T-cell (primary cell): ENCODE measurements at regions not wholly inside any gene's neighbourhood (a gene's known extent, or its start where the extent isn't known, plus 50 kb on each side); places are given as distances from the start of the nearest gene placed in this dataset.

Experiments
- ATAC-seq, 4 experiments: fragments of 200-7000 bp in 3 of 4; fragments of 150-1000 bp in 1 of 4; cut with Tn5 transposase; replicated peaks in 1 of 4; 1 replicate in 3 of 4; 2 replicates in 1 of 4; pipeline ENCODE4 v1.10.0; 2021; ENCODE audit warnings: moderate library complexity in 3 of 4, mild to moderate bottlenecking in 2 of 4, moderate number of reproducible peaks in 1 of 4
- CTCF ChIA-PET, 2 donors: fragments of 300-600 bp; sonication (Branson Sonifier 250); formaldehyde crosslinking; loops; one replicate each; lab custom pipeline; 2022; ENCODE audit warnings: antibody characterized with exemption in 2 of 2; lab: Charles Lee
- POLR2A ChIA-PET, 2 donors: fragments of 300-600 bp; sonication (Branson Sonifier 250); formaldehyde crosslinking; loops; one replicate each; lab custom pipeline; 2022; ENCODE audit warnings: antibody characterized with exemption in 2 of 2; lab: Charles Lee
- DNase-seq, 35 experiments: peaks; one replicate each; pipeline versions ENCODE4 v3.0.0 to v3.0.0-alpha.2; 2013 to 2023
- H3K27ac ChIP-seq: one replicate; pipeline ENCODE4 v1.5.1; 2013; ENCODE audit warnings: low read length
- H3K27me3 ChIP-seq, 2 experiments: replicated peaks in 1 of 2; 1 replicate in 1 of 2; 2 replicates in 1 of 2; pipeline versions ENCODE4 v1.6.1 to v1.7.0; 2013; ENCODE audit warnings: low read length in 1 of 2, mixed read lengths in 1 of 2; ENCODE audit not compliant: control insufficient read depth in 2 of 2, insufficient read depth in 2 of 2; ENCODE audit errors: extremely low read depth in 1 of 2
- H3K36me3 ChIP-seq, 2 donors: 1 replicate in 1 of 2; 2 replicates in 1 of 2; pipeline versions ENCODE4 v1.6.1 to v1.7.0; 2013; ENCODE audit warnings: low read length in 1 of 2; ENCODE audit not compliant: control insufficient read depth in 2 of 2, insufficient read depth in 1 of 2; ENCODE audit errors: extremely low read depth in 1 of 2
- H3K4me1 ChIP-seq, 2 experiments: 1 replicate in 1 of 2; 2 replicates in 1 of 2; pipeline versions ENCODE4 v1.6.1 to v1.7.0; 2013; ENCODE audit warnings: low read length in 2 of 2, mixed read lengths in 1 of 2; ENCODE audit not compliant: insufficient read depth in 2 of 2, control insufficient read depth in 1 of 2; ENCODE audit errors: extremely low read depth in 1 of 2
- H3K4me3 ChIP-seq, 2 donors: 1 replicate in 1 of 2; 2 replicates in 1 of 2; pipeline versions ENCODE4 v1.5.1 to v1.7.0; 2013; ENCODE audit warnings: mild to moderate bottlenecking in 2 of 2, low read length in 1 of 2, moderate library complexity in 1 of 2; ENCODE audit not compliant: control insufficient read depth in 1 of 2; ENCODE audit errors: extremely low read depth in 1 of 2
- H3K9me3 ChIP-seq: 2 replicates; pipeline ENCODE4 v1.7.0; 2013
- H3K27ac Mint-ChIP-seq, 2 donors: one replicate each; pipeline ENCODE4 v1.8.0; 2020 to 2021; ENCODE audit warnings: mild to moderate bottlenecking in 2 of 2, mixed read lengths in 2 of 2
- H3K27me3 Mint-ChIP-seq, 2 donors: one replicate each; pipeline ENCODE4 v1.8.0; 2021 to 2022; ENCODE audit warnings: mixed read lengths in 2 of 2
- H3K36me3 Mint-ChIP-seq: one replicate; pipeline ENCODE4 v1.8.0; 2021; ENCODE audit warnings: mixed read lengths
- H3K4me1 Mint-ChIP-seq, 3 donors: one replicate each; pipeline ENCODE4 v1.8.0; 2020 to 2022; ENCODE audit warnings: mixed read lengths in 3 of 3, mild to moderate bottlenecking in 1 of 3
- H3K4me3 Mint-ChIP-seq, 3 donors: one replicate each; pipeline ENCODE4 v1.8.0; 2020 to 2022; ENCODE audit warnings: mild to moderate bottlenecking in 3 of 3, mixed read lengths in 3 of 3, moderate library complexity in 3 of 3
- H3K9me3 Mint-ChIP-seq, 3 donors: one replicate each; pipeline ENCODE4 v1.8.0; 2020 to 2022; ENCODE audit warnings: mixed read lengths in 3 of 3
- WGBS: methylation state at CpG from one replicate; pipeline ENCODE4 v1.1.5; 2013; ENCODE audit warnings: missing lambda C conversion rate; ENCODE audit not compliant: insufficient coverage; 5-methylcytosine and 5-hydroxymethylcytosine counted together

DNA sequence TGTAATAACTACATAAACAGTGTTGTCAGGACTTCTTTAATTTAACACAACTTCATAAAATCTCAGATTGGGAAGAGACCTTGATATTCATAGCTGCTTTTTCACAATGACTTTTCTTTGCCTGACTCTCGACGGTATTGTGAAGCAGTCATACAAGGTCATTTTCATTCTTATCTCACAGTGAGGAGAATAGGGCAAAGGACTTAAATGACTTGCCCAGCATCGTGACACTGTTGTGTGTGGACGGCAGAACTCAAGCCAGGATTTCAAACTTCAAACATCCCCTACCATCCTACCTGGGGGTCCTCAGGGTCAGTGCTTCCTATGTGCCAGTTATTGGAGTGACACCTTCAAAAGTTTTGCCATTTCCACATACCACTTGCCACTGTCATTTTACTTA is 138.5 kb upstream of the GDF10 start:
- ChIA-PET CTCF (no interaction called here), POLR2A (no interaction called here)
- Mint-ChIP-seq H3K27me3 (peaks cover 0 to 2% of the 10 kb centered on the region in 2 donors), H3K36me3 (no peaks in the 10 kb centered on the region), H3K4me1 (peaks cover 21 to 22% (median 22%) of the 10 kb centered on the region in 3 donors), H3K9me3 (peaks cover 3 to 5% (median 4%) of the 10 kb centered on the region in 3 donors), H3K4me3 (no peak overlapping the region), H3K27ac (no peak overlapping the region)
- no peaks in the 10 kb centered on the region for H3K36me3 ChIP-seq
- peaks cover 10 to 24% of the 10 kb centered on the region in 2 experiments for H3K4me1 ChIP-seq
- no CpG with 5 or more reads among the region's 4 CpGs for WGBS
- no peak for ATAC-seq
- H3K4me3 ChIP-seq, result no peak overlapping the region
- no peaks in the 10 kb centered on the region for H3K9me3 ChIP-seq
- DNase-seq, result no peak
- H3K27me3 ChIP-seq, result peaks cover 0 to 9% of the 10 kb centered on the region in 2 experiments
- no peak overlapping the region for H3K27ac ChIP-seq

DNA sequence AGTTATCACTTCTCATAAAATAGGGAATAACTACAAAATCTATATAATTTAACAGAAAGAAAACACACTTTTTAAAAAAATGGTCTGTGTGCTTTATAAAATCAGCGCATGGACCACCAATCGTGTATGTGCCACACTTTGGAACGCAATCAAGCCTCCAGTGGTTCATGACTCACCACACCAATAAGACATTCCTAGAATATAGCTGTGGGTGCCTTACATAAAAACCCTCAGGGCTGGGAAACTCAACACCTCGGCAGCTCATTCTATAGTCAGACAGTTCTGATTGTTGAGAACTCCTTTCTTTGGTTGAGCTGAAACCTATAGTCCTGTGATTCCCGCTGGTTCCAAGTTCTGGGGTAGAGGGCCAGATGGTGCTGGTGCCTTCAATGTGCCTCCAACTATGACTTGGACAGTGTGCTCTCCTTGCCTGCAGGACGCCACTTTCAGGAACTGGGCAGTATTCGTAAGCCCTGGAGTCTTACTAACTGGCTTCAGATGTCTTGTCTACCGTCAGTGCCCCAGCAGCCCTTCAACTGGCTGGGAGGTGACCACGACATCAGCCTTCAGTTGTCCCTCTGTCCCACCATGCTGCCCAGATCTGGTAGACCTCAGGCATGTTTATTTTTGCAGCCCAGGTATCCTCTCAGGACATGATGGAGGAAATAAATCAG is 135.7 kb upstream of the GDF10 start:
- peak overlapping the region in 1 of 3 donors; percentile 87 for H3K4me3 Mint-ChIP-seq
- Histone ChIP-seq H3K27me3 (peaks cover 0 to 9% of the 10 kb centered on the region in 2 experiments), H3K4me3 (no peak overlapping the region), H3K36me3 (no peaks in the 10 kb centered on the region), H3K4me1 (peaks cover 10 to 25% of the 10 kb centered on the region in 2 experiments), H3K9me3 (no peaks in the 10 kb centered on the region), H3K27ac (no peak overlapping the region)
- ATAC-seq, result no peak
- peaks cover 28 to 35% (median 29%) of the 10 kb centered on the region in 3 donors for H3K4me1 Mint-ChIP-seq
- no peak for DNase-seq
- 93% methylated on average over 8 of the region's 9 CpGs for WGBS
- H3K27me3 Mint-ChIP-seq, result peaks cover 0 to under 1% of the 10 kb centered on the region in 2 donors
- no peaks in the 10 kb centered on the region for H3K9me3 Mint-ChIP-seq
- no peaks in the 10 kb centered on the region for H3K36me3 Mint-ChIP-seq
- H3K27ac Mint-ChIP-seq, result peak overlapping the region; percentile 98 to 99
- ChIA-PET CTCF (no interaction called here), POLR2A (no interaction called here)

DNA sequence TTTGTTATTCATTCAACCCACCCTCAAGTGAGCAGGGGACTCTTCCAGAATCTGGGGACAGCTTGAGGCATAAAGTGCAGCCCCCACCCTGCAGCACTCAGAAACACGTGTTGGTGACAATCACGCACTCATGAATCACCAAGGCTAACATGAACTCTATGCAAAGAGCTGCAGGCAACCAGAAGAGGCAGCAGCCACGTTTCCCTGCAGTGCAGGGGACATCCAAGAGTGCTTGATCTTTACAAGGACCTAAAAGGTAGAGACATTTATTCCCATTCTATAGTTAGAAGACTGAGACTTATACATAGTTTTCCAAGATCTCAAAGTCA is 135.2 kb upstream of the GDF10 start:
- Histone ChIP-seq H3K27ac (peak overlapping the region; percentile 89), H3K27me3 (peaks cover 0 to 9% of the 10 kb centered on the region in 2 experiments), H3K4me1 (peaks cover 10 to 25% of the 10 kb centered on the region in 2 experiments), H3K4me3 (no peak overlapping the region), H3K36me3 (no peaks in the 10 kb centered on the region), H3K9me3 (no peaks in the 10 kb centered on the region)
- Mint-ChIP-seq H3K4me1 (peaks cover 28 to 35% (median 29%) of the 10 kb centered on the region in 3 donors), H3K27ac (peak overlapping the region; percentile 98 to 99), H3K4me3 (peak overlapping the region in 2 of 3 donors; percentile 28 to 87), H3K27me3 (no peaks in the 10 kb centered on the region), H3K36me3 (no peaks in the 10 kb centered on the region), H3K9me3 (no peaks in the 10 kb centered on the region)
- WGBS, result 69% methylated on average over 2 of the region's 3 CpGs
- ATAC-seq, result no peak
- ChIA-PET CTCF (no interaction called here), POLR2A (no interaction called here)
- DNase-seq, result no peak

DNA sequence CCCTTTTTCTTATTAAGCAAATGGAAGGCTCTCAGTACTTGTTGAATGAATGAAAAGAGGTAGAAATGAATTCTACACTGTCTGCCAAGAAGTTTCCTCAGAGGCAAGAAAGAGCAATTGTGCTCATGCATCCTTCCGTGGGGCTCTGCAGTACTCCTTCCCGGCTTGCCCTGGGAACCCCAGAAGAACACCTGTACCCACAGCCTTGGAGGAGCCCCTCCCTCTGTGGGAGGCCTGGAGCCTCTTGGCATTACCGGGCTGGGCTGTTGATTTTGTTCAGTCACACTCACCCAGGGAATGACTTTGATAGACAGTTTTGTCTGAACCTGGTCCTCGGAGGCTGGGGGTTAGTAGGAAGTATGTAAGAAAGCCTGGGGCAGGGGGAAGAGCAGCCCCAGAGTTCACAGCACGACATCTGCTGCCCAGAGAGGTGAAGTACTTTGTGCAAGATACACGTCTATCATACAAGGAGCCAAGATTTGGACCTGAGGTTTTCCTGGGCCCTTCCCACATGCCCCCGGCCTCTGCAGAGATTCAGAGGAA is 134.8 kb upstream of the GDF10 start:
- DNase-seq, result peak in 21 of 35 experiments; percentile 3 to 52 (median 15)
- Mint-ChIP-seq H3K36me3 (no peaks in the 10 kb centered on the region), H3K9me3 (no peaks in the 10 kb centered on the region), H3K4me3 (peak overlapping the region; percentile 82 to 87 (median 84)), H3K27ac (peak overlapping the region; percentile 98 to 99), H3K4me1 (peaks cover 28 to 35% (median 29%) of the 10 kb centered on the region in 3 donors), H3K27me3 (no peaks in the 10 kb centered on the region)
- ChIA-PET POLR2A (no interaction called here), CTCF (interaction anchor here in 1 of 2 donors (0.6 to 1.6 kb wide), 3 partner anchors 86 to 147 kb away, joined by 3 to 6 read pairs (median 3); no protein-coding TSS in a partner anchor)
- H3K36me3 ChIP-seq, result no peaks in the 10 kb centered on the region
- H3K4me1 ChIP-seq, result peaks cover 10 to 25% of the 10 kb centered on the region in 2 experiments
- 43% methylated on average over 7 of the region's 7 CpGs for WGBS
- peaks cover 0 to 7% of the 10 kb centered on the region in 2 experiments for H3K27me3 ChIP-seq
- H3K4me3 ChIP-seq, result peak overlapping the region; percentile 50 to 65
- ATAC-seq, result peak; percentile 64 to 71 (median 68)
- peak overlapping the region; percentile 89 for H3K27ac ChIP-seq
- no peaks in the 10 kb centered on the region for H3K9me3 ChIP-seq

DNA sequence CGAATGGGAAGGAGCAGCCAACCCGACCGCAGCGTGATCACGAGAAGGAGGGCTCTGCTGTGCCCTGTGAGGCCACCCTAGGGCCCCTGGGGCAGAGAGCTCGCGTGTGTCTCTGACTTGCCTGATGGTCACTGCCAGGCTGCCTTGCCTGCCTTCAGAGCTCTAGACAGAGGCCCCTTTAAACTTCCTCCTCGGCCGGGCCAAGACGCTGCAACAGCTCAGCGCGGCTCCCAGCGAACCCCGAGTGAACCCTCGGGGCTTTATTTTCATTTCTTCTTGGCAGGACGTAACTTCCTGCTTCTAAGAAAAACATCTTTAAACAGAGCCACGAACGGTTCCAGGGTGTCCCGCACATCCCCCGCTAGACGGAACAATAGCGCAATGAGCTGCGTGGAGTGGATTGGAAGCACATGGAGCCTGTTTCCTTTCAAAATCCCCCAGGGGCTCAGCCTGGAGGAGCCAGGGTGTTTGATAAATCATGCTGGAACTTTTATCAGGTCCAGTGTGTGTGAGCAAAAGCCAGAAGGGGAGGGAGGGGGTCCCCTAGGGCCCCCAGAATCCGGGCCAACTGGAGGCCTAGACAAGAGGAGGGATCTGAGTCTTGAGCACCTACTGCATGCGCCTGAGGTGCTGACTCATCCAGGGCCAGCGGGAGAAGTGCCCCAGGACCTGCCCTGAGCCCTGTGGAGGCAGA is 134.1 kb upstream of the GDF10 start:
- no peaks in the 10 kb centered on the region for H3K36me3 ChIP-seq
- peaks cover 0 to 4% of the 10 kb centered on the region in 2 experiments for H3K27me3 ChIP-seq
- POLR2A ChIA-PET, result interaction anchor here in 1 of 2 donors (0.6 kb wide), 1 partner anchor 539 kb away, joined by 3 read pairs; no protein-coding TSS in a partner anchor
- DNase-seq (peak; percentile 22 to 74 (median 50)), ATAC-seq (peak; percentile 84 to 90 (median 86))
- H3K36me3 Mint-ChIP-seq, result no peaks in the 10 kb centered on the region
- peak overlapping the region; percentile 98 to 99 for H3K27ac Mint-ChIP-seq
- H3K4me1 Mint-ChIP-seq, result peaks cover 28 to 35% (median 29%) of the 10 kb centered on the region in 3 donors
- CTCF ChIA-PET, result interaction anchor here in 1 of 2 donors (0.6 to 1.8 kb wide), 4 partner anchors 86 to 146 kb away, joined by 3 to 7 read pairs (median 4); no protein-coding TSS in a partner anchor
- peak overlapping the region; percentile 89 for H3K27ac ChIP-seq
- no peaks in the 10 kb centered on the region for H3K9me3 ChIP-seq
- peak overlapping the region; percentile 82 to 87 (median 84) for H3K4me3 Mint-ChIP-seq
- whole genome bisulfite sequencing, result 18% methylated on average over 23 of the region's 26 CpGs
- H3K27me3 Mint-ChIP-seq, result no peaks in the 10 kb centered on the region
- H3K4me3 ChIP-seq, result peak overlapping the region; percentile 50 to 65
- H3K4me1 ChIP-seq, result peaks cover 10 to 25% of the 10 kb centered on the region in 2 experiments
- no peaks in the 10 kb centered on the region for H3K9me3 Mint-ChIP-seq

DNA sequence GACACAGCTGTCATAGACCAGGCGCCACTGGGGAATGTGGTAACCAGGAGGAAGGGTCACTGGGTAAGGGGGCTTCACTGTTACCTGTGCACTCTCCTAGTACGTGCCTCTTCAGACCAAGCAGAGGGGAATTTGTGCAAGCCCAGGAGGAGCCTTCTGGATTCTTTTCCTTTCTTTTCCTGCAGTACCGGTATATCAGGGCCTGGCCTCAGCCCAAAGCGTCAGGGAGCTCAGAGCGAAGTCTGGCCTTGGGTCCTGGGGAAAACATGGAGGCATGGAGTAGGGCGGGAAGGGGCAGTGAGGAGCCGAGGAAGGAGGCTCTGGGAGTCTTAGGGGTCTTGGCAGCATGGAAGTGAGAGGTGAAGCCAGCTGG is 133.6 kb upstream of the GDF10 start:
- peak overlapping the region; percentile 89 for H3K27ac ChIP-seq
- ATAC-seq (no peak), DNase-seq (no peak)
- Mint-ChIP-seq H3K36me3 (no peaks in the 10 kb centered on the region), H3K27ac (peak overlapping the region; percentile 98 to 99), H3K4me3 (peak overlapping the region; percentile 13 to 87 (median 82)), H3K9me3 (no peaks in the 10 kb centered on the region), H3K4me1 (peaks cover 28 to 35% (median 29%) of the 10 kb centered on the region in 3 donors), H3K27me3 (no peaks in the 10 kb centered on the region)
- peaks cover 0 to 4% of the 10 kb centered on the region in 2 experiments for H3K27me3 ChIP-seq
- POLR2A ChIA-PET, result interaction anchor here in 1 of 2 donors (0.7 kb wide), 1 partner anchor 11 kb away, joined by 3 read pairs; no protein-coding TSS in a partner anchor
- no peaks in the 10 kb centered on the region for H3K36me3 ChIP-seq
- CTCF ChIA-PET, result interaction anchor here (0.6 to 1.8 kb wide), 3 partner anchors 119 to 146 kb away, joined by 3 to 7 read pairs (median 6); no protein-coding TSS in a partner anchor
- no peaks in the 10 kb centered on the region for H3K9me3 ChIP-seq
- 97% methylated on average over 5 of the region's 7 CpGs for WGBS
- no peak overlapping the region for H3K4me3 ChIP-seq
- peaks cover 10 to 25% of the 10 kb centered on the region in 2 experiments for H3K4me1 ChIP-seq
